Fibroblast of mammary gland (primary cell): ENCODE measurements at regions not wholly inside any gene's neighbourhood (a gene's known extent, or its start where the extent isn't known, plus 50 kb on each side); places are given as distances from the start of the nearest gene placed in this dataset.

Experiments used
- DNase-seq: peaks from one replicate; pipeline ENCODE4 v3.0.0-alpha.2; 2010; ENCODE audit warnings: low read depth
- H3K4me3 ChIP-seq: 2 replicates; pipeline ENCODE4 v1.5.1; 2011; ENCODE audit warnings: low read depth, mild to moderate bottlenecking, low read length, moderate library complexity; ENCODE audit not compliant: control insufficient read depth
- TF ChIP-seq, protein P1 (sequence below): conservative IDR thresholded peaks from 2 replicates; pipeline ENCODE4 v1.5.1; 2011; ENCODE audit warnings: low read depth, low read length, inconsistent platforms; ENCODE audit not compliant: control insufficient read depth, insufficient read depth

DNA sequence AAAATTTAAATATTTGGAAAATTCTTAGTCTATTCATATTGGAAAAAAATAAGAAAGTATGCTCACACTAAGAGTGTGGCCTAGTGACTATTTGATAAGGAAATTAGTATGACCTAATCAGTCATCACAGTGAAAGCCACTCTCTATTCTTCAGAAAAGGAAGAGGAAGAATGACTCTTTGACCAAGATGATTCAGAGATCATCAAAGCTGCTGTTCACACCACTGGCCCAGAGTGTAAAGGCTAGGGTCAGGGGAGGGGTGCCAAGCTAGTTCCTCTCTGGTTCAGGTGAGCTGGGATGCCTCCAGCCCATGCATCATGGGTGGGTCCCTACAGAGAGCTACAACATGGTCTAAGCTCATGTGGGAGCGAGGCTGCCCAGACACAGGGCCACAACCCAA, 396.9 kb upstream of the NDST3 start:
- TF ChIP-seq, protein P1, sequence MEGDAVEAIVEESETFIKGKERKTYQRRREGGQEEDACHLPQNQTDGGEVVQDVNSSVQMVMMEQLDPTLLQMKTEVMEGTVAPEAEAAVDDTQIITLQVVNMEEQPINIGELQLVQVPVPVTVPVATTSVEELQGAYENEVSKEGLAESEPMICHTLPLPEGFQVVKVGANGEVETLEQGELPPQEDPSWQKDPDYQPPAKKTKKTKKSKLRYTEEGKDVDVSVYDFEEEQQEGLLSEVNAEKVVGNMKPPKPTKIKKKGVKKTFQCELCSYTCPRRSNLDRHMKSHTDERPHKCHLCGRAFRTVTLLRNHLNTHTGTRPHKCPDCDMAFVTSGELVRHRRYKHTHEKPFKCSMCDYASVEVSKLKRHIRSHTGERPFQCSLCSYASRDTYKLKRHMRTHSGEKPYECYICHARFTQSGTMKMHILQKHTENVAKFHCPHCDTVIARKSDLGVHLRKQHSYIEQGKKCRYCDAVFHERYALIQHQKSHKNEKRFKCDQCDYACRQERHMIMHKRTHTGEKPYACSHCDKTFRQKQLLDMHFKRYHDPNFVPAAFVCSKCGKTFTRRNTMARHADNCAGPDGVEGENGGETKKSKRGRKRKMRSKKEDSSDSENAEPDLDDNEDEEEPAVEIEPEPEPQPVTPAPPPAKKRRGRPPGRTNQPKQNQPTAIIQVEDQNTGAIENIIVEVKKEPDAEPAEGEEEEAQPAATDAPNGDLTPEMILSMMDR = no peak
- no peak for DNase-seq
- H3K4me3 ChIP-seq = no peak overlapping the region

DNA sequence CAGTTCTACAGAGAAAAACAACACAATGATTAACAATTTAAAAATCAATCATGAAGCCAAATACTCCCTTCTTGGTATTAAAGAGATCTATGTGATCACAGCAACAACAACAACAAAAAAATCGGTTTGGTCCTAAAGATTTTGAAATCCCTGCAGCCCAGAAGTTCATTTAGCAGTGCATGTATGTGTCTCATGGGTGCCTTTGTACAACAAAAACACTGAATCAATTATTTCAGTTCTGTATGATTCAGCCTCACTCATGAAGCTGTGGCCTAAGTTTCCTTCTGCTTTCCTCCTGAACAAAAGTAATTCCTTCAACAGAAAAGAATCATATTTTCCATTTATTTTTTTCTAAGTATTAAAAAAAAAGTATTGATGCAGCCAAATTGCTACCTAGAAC, 393.4 kb upstream of the NDST3 start:
- TF ChIP-seq, protein P1 = no peak
- no peak for DNase-seq
- no peak overlapping the region for H3K4me3 ChIP-seq

- TF ChIP-seq, protein P1 = no peak
- no peak overlapping the region for H3K4me3 ChIP-seq
- no peak for DNase-seq
Measured at GRCh38 chr4:117641519-117641918, 392.8 kb upstream of the NDST3 start.

DNA sequence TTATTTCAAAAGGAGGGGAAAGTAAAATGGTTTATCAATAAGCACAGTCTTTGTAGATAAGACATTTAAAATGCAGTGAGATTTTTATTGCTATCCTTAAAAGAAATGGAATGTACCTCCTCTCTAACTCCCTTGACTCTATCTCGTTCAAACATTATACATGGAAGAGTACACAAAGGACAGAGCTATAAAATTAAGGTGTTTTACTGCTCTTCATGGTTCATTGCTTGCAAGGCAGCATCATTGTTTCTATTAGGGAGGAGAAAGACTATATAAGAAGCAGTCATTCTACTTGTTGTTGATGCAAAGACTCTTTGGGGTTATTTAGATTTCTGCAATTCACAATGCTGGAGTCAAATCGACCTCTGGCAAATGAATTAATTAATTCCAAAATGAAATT, 380.2 kb upstream of the NDST3 start:
- TF ChIP-seq, protein P1 = no peak
- DNase-seq = no peak
- H3K4me3 ChIP-seq = no peak overlapping the region

DNA sequence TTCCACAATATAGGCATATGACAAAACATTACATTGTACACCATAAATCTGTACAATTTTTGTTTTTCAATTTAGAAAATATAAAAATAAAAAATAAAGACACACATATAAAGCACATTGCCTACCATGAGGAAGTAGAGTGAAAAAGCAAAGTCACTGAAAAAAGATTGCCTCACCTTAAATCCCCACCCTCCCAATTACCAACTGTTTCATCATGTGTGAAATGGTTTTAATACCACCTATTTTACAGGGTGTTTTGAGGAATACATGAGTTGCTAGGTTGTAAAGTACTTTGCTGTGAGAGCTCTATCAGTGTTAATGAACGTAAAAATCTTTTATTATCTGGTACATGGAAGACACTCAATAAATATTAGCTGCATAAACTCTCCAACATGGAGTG, 373.6 kb upstream of the NDST3 start:
- no peak overlapping the region for H3K4me3 ChIP-seq
- TF ChIP-seq, protein P1 = no peak
- DNase-seq = no peak

GRCh38 chr4:117661091-117662072, 372.9 kb upstream of the NDST3 start:
- no peak for DNase-seq
- no peak overlapping the region for H3K4me3 ChIP-seq
- TF ChIP-seq, protein P1 = no peak
